ENCODE measurements at regions not wholly inside any gene's neighbourhood (a gene's known extent, or its start where the extent isn't known, plus 50 kb on each side); places are given as distances from the start of the nearest gene placed in this dataset.

DNA sequence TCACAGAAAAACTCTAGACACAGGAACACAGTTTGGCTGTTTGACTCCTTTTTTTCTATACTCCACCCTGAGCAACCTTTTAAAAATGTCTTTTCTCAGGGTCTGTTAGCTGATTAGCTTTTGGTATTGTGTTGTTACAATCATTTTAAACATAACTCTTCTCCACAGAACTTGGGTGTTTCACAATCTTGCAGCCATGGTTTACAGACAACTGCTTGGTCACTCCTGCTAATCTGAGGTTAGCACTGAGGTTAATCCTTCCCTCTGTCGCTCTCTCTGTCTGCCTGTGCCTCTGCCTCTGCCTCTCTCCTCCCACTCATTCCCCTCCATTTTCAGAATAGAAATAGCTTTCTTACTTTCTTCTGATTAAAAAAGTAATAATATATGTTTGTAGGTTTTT is 62.4 kb upstream of the ZBED5 start:
- H3K9ac ChIP-seq (ENCODE audit: low read depth in 1 of 3, low read length in 3 of 3), result no peak overlapping the region
- no peak overlapping the region for H3K27ac ChIP-seq (ENCODE audit: low read depth, low read length)
- no peaks in the 10 kb centered on the region for H3K27me3 ChIP-seq (ENCODE audit: control insufficient read depth in 3 of 3, insufficient read depth in 3 of 3, low read length in 3 of 3)
- no peak overlapping the region for H3K4me3 ChIP-seq (ENCODE audit: low read length in 3 of 3)
- H3K4me1 ChIP-seq (ENCODE audit: control insufficient read depth in 3 of 3, insufficient read depth in 3 of 3, low read length in 3 of 3), result peaks cover 0 to 5% (median 4%) of the 10 kb centered on the region in 3 donors
- no peaks in the 10 kb centered on the region for H3K36me3 ChIP-seq (ENCODE audit: control insufficient read depth in 3 of 3, insufficient read depth in 3 of 3, low read length in 3 of 3)
- no peaks in the 10 kb centered on the region for H3K9me3 ChIP-seq (ENCODE audit: control insufficient read depth in 3 of 3, low read length in 3 of 3)

- no peaks in the 10 kb centered on the region for H3K9me3 ChIP-seq (ENCODE audit: control insufficient read depth in 3 of 3, low read length in 3 of 3)
- H3K4me1 ChIP-seq (ENCODE audit: control insufficient read depth in 3 of 3, insufficient read depth in 3 of 3, low read length in 3 of 3), result peaks cover 0 to 3% (median 3%) of the 10 kb centered on the region in 3 donors
- H3K9ac ChIP-seq (ENCODE audit: low read depth in 1 of 3, low read length in 3 of 3), result no peak overlapping the region
- H3K36me3 ChIP-seq (ENCODE audit: control insufficient read depth in 3 of 3, insufficient read depth in 3 of 3, low read length in 3 of 3), result no peaks in the 10 kb centered on the region
- no peak overlapping the region for H3K4me3 ChIP-seq (ENCODE audit: low read length in 3 of 3)
- H3K27ac ChIP-seq (ENCODE audit: low read depth, low read length), result no peak overlapping the region
- no peaks in the 10 kb centered on the region for H3K27me3 ChIP-seq (ENCODE audit: control insufficient read depth in 3 of 3, insufficient read depth in 3 of 3, low read length in 3 of 3)
These were observed 60.8 kb upstream of the ZBED5 start for GRCh38 chr11:10918698-10919097.

GRCh38 chr11:10918275-10918674 is 60.4 kb upstream of the ZBED5 start:
- no peaks in the 10 kb centered on the region for H3K9me3 ChIP-seq (ENCODE audit: control insufficient read depth in 3 of 3, low read length in 3 of 3)
- H3K9ac ChIP-seq (ENCODE audit: low read depth in 1 of 3, low read length in 3 of 3), result no peak overlapping the region
- H3K4me1 ChIP-seq (ENCODE audit: control insufficient read depth in 3 of 3, insufficient read depth in 3 of 3, low read length in 3 of 3), result peaks cover 0 to 4% (median 3%) of the 10 kb centered on the region in 3 donors
- H3K36me3 ChIP-seq (ENCODE audit: control insufficient read depth in 3 of 3, insufficient read depth in 3 of 3, low read length in 3 of 3), result no peaks in the 10 kb centered on the region
- no peak overlapping the region for H3K27ac ChIP-seq (ENCODE audit: low read depth, low read length)
- no peaks in the 10 kb centered on the region for H3K27me3 ChIP-seq (ENCODE audit: control insufficient read depth in 3 of 3, insufficient read depth in 3 of 3, low read length in 3 of 3)
- H3K4me3 ChIP-seq (ENCODE audit: low read length in 3 of 3), result no peak overlapping the region

DNA sequence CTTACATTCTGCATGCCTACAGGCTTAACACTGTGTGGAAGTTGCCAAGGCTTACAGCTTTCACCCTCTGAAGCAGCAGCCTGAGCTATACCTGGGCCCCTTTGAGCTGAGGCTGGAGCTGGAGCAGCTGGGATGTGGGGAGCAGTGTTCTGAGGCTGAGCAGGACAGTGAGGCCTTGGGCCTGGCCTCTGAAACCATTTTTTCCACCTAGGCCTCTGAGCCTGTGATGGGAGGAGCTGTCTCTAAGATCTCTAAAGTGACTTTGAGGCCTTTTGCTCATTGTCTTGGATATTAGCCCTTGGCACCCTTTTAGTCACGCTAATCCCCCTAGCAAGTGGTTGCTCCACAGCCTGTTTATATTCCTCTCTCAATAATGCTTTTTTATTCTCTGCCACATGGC is 59.9 kb upstream of the ZBED5 start:
- Histone ChIP-seq H3K4me1 (ENCODE audit: control insufficient read depth in 3 of 3, insufficient read depth in 3 of 3, low read length in 3 of 3) (peaks cover 0 to 3% (median under 1%) of the 10 kb centered on the region in 3 donors), H3K9ac (ENCODE audit: low read depth in 1 of 3, low read length in 3 of 3) (no peak overlapping the region), H3K27me3 (ENCODE audit: control insufficient read depth in 3 of 3, insufficient read depth in 3 of 3, low read length in 3 of 3) (no peaks in the 10 kb centered on the region), H3K4me3 (ENCODE audit: low read length in 3 of 3) (no peak overlapping the region), H3K9me3 (ENCODE audit: control insufficient read depth in 3 of 3, low read length in 3 of 3) (no peaks in the 10 kb centered on the region), H3K36me3 (ENCODE audit: control insufficient read depth in 3 of 3, insufficient read depth in 3 of 3, low read length in 3 of 3) (no peaks in the 10 kb centered on the region), H3K27ac (ENCODE audit: low read depth, low read length) (no peak overlapping the region)

DNA sequence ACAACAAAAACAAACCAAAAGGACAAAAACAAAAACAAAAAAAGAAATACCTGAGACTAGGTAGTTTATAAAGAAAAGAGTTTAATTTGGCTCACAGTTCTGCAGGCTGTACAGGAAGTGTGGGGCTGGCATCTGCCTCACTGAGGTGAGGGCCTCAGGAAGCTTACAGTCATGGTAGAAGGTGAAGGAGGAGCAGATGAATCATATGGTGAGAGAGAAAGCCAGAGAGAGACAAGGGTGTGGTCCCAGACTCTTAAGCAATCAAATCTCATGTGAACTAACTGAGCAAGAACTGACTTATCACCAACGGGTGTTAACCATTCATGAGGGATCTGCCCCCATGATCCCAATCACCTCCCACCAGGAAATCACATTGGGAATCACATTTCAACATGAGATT is 58.8 kb upstream of the ZBED5 start:
- no peak overlapping the region for H3K9ac ChIP-seq (ENCODE audit: low read depth in 1 of 3, low read length in 3 of 3)
- H3K27ac ChIP-seq (ENCODE audit: low read depth, low read length), result no peak overlapping the region
- no peak overlapping the region for H3K4me3 ChIP-seq (ENCODE audit: low read length in 3 of 3)
- H3K9me3 ChIP-seq (ENCODE audit: control insufficient read depth in 3 of 3, low read length in 3 of 3), result no peaks in the 10 kb centered on the region
- H3K4me1 ChIP-seq (ENCODE audit: control insufficient read depth in 3 of 3, insufficient read depth in 3 of 3, low read length in 3 of 3), result peaks cover 0 to 3% (median 0%) of the 10 kb centered on the region in 3 donors
- no peaks in the 10 kb centered on the region for H3K36me3 ChIP-seq (ENCODE audit: control insufficient read depth in 3 of 3, insufficient read depth in 3 of 3, low read length in 3 of 3)
- H3K27me3 ChIP-seq (ENCODE audit: control insufficient read depth in 3 of 3, insufficient read depth in 3 of 3, low read length in 3 of 3), result no peaks in the 10 kb centered on the region

GRCh38 chr11:10914050-10914449 is 56.2 kb upstream of the ZBED5 start:
- no peaks in the 10 kb centered on the region for H3K36me3 ChIP-seq (ENCODE audit: control insufficient read depth in 3 of 3, insufficient read depth in 3 of 3, low read length in 3 of 3)
- no peak overlapping the region for H3K27ac ChIP-seq (ENCODE audit: low read depth, low read length)
- H3K9me3 ChIP-seq (ENCODE audit: control insufficient read depth in 3 of 3, low read length in 3 of 3), result no peaks in the 10 kb centered on the region
- no peaks in the 10 kb centered on the region for H3K27me3 ChIP-seq (ENCODE audit: control insufficient read depth in 3 of 3, insufficient read depth in 3 of 3, low read length in 3 of 3)
- peaks cover 0 to 3% (median 0%) of the 10 kb centered on the region in 3 donors for H3K4me1 ChIP-seq (ENCODE audit: control insufficient read depth in 3 of 3, insufficient read depth in 3 of 3, low read length in 3 of 3)
- no peak overlapping the region for H3K9ac ChIP-seq (ENCODE audit: low read depth in 1 of 3, low read length in 3 of 3)
- H3K4me3 ChIP-seq (ENCODE audit: low read length in 3 of 3), result no peak overlapping the region

GRCh38 chr11:10913075-10913474 is 55.2 kb upstream of the ZBED5 start:
- Histone ChIP-seq H3K27ac (ENCODE audit: low read depth, low read length) (no peak overlapping the region), H3K36me3 (ENCODE audit: control insufficient read depth in 3 of 3, insufficient read depth in 3 of 3, low read length in 3 of 3) (no peaks in the 10 kb centered on the region), H3K27me3 (ENCODE audit: control insufficient read depth in 3 of 3, insufficient read depth in 3 of 3, low read length in 3 of 3) (no peaks in the 10 kb centered on the region), H3K4me3 (ENCODE audit: low read length in 3 of 3) (no peak overlapping the region), H3K9me3 (ENCODE audit: control insufficient read depth in 3 of 3, low read length in 3 of 3) (no peaks in the 10 kb centered on the region), H3K9ac (ENCODE audit: low read depth in 1 of 3, low read length in 3 of 3) (no peak overlapping the region), H3K4me1 (ENCODE audit: control insufficient read depth in 3 of 3, insufficient read depth in 3 of 3, low read length in 3 of 3) (peaks cover 0 to 3% (median 0%) of the 10 kb centered on the region in 3 donors)

DNA sequence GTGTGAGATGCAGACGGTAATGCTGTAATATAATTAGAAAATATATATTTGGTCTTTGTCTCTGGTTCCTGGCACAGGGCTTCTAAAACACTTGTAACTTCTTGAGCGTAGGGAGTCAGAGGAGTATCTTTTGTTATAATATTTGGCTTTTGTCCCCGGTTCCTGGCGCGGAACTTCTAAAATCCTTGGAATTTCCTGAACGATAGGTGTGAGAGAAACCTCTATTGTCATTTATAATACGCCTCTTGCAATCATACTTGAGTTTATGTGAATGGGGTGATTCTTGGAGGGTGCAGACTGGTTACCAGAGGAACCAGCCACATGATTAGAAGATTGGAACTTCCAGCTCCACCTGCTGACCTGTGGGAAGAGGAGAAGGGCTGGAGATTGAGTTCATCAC is 54.1 kb upstream of the ZBED5 start:
- Histone ChIP-seq H3K4me1 (ENCODE audit: control insufficient read depth in 3 of 3, insufficient read depth in 3 of 3, low read length in 3 of 3) (peaks cover 0 to 3% (median 0%) of the 10 kb centered on the region in 3 donors), H3K27ac (ENCODE audit: low read depth, low read length) (no peak overlapping the region), H3K4me3 (ENCODE audit: low read length in 3 of 3) (no peak overlapping the region), H3K27me3 (ENCODE audit: control insufficient read depth in 3 of 3, insufficient read depth in 3 of 3, low read length in 3 of 3) (no peaks in the 10 kb centered on the region), H3K9me3 (ENCODE audit: control insufficient read depth in 3 of 3, low read length in 3 of 3) (no peaks in the 10 kb centered on the region), H3K36me3 (ENCODE audit: control insufficient read depth in 3 of 3, insufficient read depth in 3 of 3, low read length in 3 of 3) (no peaks in the 10 kb centered on the region), H3K9ac (ENCODE audit: low read depth in 1 of 3, low read length in 3 of 3) (no peak overlapping the region)

- no peaks in the 10 kb centered on the region for H3K27me3 ChIP-seq (ENCODE audit: control insufficient read depth in 3 of 3, insufficient read depth in 3 of 3, low read length in 3 of 3)
- H3K9me3 ChIP-seq (ENCODE audit: control insufficient read depth in 3 of 3, low read length in 3 of 3), result no peaks in the 10 kb centered on the region
- H3K4me1 ChIP-seq (ENCODE audit: control insufficient read depth in 3 of 3, insufficient read depth in 3 of 3, low read length in 3 of 3), result peaks cover 3 to 9% (median 5%) of the 10 kb centered on the region in 3 donors
- no peak overlapping the region for H3K9ac ChIP-seq (ENCODE audit: low read depth in 1 of 3, low read length in 3 of 3)
- no peak overlapping the region for H3K4me3 ChIP-seq (ENCODE audit: low read length in 3 of 3)
- H3K27ac ChIP-seq (ENCODE audit: low read depth, low read length), result no peak overlapping the region
- H3K36me3 ChIP-seq (ENCODE audit: control insufficient read depth in 3 of 3, insufficient read depth in 3 of 3, low read length in 3 of 3), result no peaks in the 10 kb centered on the region
These were observed 51.5 kb upstream of the ZBED5 start for GRCh38 chr11:10909141-10909883.

DNA sequence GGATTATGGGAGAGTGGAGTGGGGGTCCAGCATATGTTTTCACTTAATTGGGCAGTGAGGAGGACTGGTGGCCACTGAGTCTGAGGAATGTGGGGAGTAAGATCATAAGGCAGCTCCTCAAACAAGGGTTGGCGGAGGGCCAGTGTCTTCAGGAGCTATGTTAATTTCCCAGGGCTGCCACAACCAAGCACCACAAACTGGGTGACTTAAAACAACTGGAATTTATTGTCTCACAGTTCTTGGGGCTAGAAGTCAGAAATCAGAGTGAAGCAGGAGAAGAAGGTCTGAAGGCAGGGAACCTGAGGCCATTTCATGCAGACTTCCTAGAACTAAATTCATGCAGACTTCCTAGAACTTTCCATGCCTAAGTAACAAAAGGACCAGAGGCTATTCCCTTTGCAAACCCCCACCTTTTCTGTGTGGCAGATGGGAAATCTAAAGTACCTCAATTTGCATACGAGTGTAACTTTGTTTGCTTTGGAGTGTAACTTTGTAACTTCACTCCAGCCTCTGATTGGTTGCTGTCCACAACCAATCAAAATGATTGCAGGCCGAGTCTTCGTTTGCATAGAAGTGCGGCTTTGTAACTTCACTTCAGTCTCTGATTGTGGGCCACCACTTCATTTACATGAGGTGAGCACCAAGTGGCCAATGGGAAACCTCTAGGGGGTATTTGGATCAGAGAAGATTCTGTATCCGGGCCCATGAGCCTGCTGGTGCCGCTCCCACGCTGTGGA is 50.5 kb upstream of the ZBED5 start:
- Histone ChIP-seq H3K4me1 (ENCODE audit: control insufficient read depth in 3 of 3, insufficient read depth in 3 of 3, low read length in 3 of 3) (peaks cover 3 to 9% (median 5%) of the 10 kb centered on the region in 3 donors), H3K27ac (ENCODE audit: low read depth, low read length) (no peak overlapping the region), H3K27me3 (ENCODE audit: control insufficient read depth in 3 of 3, insufficient read depth in 3 of 3, low read length in 3 of 3) (no peaks in the 10 kb centered on the region), H3K36me3 (ENCODE audit: control insufficient read depth in 3 of 3, insufficient read depth in 3 of 3, low read length in 3 of 3) (no peaks in the 10 kb centered on the region), H3K9me3 (ENCODE audit: control insufficient read depth in 3 of 3, low read length in 3 of 3) (no peaks in the 10 kb centered on the region), H3K4me3 (ENCODE audit: low read length in 3 of 3) (no peak overlapping the region), H3K9ac (ENCODE audit: low read depth in 1 of 3, low read length in 3 of 3) (no peak overlapping the region)
